ENCODE measurements at regions not wholly inside any gene's neighbourhood (a gene's known extent, or its start where the extent isn't known, plus 50 kb on each side); places are given as distances from the start of the nearest gene placed in this dataset.

GRCh38 chr12:31778687-31779086, 49.9 kb upstream of the AMN1 start:
- DNase-seq = no peak
